GM19238 (cell line): ENCODE measurements at regions not wholly inside any gene's neighbourhood (a gene's known extent, or its start where the extent isn't known, plus 50 kb on each side); places are given as distances from the start of the nearest gene placed in this dataset.

Experiments
- DNase-seq: peaks from one replicate; pipeline ENCODE4 v3.0.0; 2011; ENCODE audit warnings: low spot score; ENCODE audit not compliant: insufficient read length

- DNase-seq: no peak
Observed at GRCh38 chr12:11946161-11946560, 124.6 kb upstream of the BCL2L14 start.

DNA sequence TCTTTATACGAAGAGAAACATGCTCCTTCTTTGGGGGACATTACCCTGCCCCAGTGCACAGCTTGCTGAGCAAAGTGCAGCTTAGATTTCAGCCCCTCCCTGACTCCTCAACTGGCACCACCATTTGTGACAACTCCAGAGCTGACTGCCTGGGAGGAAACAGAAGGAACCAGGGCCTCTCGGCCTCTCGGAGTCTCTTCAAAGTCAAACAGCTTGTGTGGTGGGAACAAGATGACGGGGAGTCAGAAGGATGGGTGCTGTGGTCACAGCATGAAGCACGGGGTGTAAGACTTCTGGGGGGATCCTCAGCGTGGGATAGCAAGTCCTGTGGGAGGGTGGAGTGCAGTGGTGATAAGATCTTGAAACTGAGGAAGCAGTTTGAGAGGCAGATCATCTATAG, 123.5 kb upstream of the BCL2L14 start:
- DNase-seq: no peak

DNA sequence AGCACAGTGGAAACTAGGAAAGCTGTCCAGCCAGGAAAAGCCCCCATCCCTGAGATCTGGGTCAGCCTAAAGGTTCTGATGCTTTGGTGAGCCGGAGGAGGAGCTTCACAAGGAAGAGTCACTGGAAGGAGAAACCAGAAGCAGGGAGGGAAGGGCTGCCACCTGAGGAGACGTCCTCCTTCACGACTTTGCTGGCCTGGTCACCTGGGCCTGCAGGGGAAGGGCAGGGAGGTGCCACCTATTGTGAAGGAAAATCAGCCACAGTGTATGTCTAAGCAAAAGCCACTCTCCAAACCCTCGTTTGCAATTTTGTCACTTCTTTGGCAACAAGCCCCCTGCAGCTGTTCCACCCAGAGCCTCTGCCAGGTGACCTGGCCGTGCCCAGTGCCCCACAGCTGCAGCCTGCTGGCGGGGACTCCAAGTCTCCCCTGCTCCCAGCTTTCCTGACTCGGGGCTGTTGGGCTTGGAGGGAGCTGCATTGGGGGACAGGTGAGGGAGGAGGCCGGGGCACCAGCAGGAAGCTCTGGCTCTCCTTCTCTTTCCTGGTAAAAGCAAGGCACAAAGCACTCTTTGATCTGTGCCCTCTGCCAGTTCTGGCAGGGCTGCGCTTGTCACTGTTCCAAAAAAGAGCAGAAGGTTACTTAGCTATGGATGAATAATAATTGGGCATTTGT, 120.9 kb upstream of the BCL2L14 start:
- DNase-seq: no peak

GRCh38 chr12:11951209-11951608, 119.5 kb upstream of the BCL2L14 start:
- DNase-seq: no peak

- DNase-seq: no peak
Observed at GRCh38 chr12:11953523-11953922, 117.2 kb upstream of the BCL2L14 start.

DNA sequence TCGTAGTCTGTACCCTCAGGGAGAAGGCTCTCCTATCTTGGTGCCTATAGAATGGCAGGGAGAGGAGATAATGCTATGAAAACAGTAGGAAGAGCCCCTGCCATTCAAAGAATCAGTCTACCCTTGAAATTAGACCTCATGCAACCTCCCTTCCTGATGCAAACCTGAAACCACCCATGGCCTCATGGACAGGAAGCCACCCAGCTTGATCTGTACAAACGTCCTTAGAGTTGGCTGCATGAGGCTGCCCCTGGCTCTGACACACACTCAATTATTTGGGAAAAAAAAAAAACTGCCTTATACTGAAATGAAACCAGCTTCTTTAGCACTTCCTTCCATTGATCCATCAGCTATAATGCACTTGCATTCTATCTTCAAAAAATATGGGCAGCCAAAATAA, 116.6 kb upstream of the BCL2L14 start:
- no peak for DNase-seq

- DNase-seq: peak; percentile 33
Observed at GRCh38 chr12:11958221-11959091, 112.3 kb upstream of the BCL2L14 start.

DNA sequence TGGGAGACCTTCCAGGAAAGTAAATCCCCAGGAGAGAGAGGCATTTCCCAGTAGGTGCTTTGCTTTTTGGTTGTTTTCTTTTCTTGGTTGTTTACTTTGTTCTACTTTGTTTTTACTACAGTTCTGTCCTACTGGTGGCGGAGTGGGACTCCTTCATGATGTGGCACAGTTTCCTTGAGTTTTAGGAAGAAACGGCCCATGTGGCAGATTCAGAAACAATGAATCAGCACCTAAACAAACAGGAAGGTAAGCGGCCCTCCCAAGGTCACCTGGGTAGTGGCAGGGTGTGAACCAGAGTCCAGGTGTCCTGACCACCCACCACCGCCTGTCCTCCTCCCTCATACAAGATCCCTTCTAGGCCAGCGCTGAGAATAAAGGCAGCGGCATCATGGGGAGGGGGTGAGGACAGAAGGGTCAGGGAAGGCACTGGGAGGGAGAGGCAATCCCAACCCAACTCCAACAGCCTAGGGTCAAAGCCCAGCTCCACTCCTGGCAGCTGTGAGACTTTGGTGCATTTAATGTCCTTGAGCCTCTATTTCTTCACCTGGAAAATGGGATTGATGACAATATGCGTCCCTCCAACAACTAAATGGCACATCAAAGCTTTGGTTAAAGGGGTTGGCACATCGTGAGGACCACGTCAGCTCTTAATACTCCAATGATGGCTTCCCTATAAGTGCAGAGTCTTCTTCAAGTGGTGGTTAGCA, 111.5 kb upstream of the BCL2L14 start:
- DNase-seq: no peak

GRCh38 chr12:11960646-11961045, 110.1 kb upstream of the BCL2L14 start:
- no peak for DNase-seq

GRCh38 chr12:11961686-11962085, 109.1 kb upstream of the BCL2L14 start:
- no peak for DNase-seq

GRCh38 chr12:11962860-11963259, 107.9 kb upstream of the BCL2L14 start:
- no peak for DNase-seq

DNA sequence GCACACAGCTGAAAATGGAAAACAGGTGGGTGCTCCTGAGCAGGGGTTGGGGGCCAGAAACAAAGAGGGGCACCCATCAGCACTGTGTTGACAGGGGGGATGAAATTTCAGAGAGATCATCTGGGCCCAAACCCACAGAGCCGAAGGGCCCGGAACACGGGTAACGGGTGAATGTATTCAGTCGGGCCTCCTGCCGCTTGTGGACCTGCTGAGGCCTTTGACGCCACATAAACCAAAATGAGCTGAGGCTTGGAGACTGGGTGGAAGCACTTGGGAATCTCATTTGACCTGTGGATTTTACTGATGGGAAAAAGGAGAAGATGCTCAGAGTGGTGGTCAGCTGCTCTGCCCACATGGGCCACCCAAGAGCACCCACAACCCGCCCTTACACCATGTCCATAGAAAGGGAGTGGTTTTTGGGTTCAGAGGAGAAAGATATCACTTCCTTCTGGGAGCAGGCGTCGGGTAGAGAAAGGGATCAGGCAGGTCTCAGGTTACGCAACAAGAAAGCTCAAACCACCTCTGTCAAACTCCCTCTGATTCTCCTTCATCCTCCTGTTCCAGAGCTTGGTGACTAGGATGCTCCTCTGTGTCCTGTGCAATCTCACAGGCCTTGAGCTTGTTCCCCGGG, 106.8 kb upstream of the BCL2L14 start:
- DNase-seq: no peak

- no peak for DNase-seq
Observed at GRCh38 chr12:11965258-11965910, 105.4 kb upstream of the BCL2L14 start.

GRCh38 chr12:11967376-11968047, 103.2 kb upstream of the BCL2L14 start:
- DNase-seq: no peak

- DNase-seq: no peak
Observed at GRCh38 chr12:11968048-11968383, 102.7 kb upstream of the BCL2L14 start.

- DNase-seq: no peak
Observed at GRCh38 chr12:11968516-11968915, 102.2 kb upstream of the BCL2L14 start.

- DNase-seq: peak; percentile 37
Observed at GRCh38 chr12:11969437-11970154, 101.1 kb upstream of the BCL2L14 start.

GRCh38 chr12:11970155-11970520, 100.6 kb upstream of the BCL2L14 start:
- DNase-seq: no peak

GRCh38 chr12:11973396-11973795, 97.3 kb upstream of the BCL2L14 start:
- DNase-seq: no peak

DNA sequence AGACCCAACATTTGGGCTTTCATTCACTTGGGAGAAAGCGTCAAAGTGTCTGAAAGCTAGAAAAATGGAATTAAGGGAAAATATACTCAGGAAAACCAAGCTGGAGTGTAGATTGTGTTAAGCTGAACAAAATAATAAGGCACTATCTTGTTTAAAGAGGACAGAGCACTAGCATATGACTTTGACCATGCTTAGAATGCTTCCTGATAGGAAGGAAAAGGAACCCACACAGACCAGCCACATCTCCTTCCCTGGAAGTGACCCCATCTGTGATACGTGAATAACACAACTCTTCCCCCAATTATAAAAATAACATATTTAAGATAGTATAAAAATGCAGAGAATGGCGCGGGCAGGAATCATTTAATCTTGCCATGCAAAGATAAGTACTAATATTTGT, 94.7 kb upstream of the BCL2L14 start:
- no peak for DNase-seq
